ENCODE measurements at regions not wholly inside any gene's neighbourhood (a gene's known extent, or its start where the extent isn't known, plus 50 kb on each side); places are given as distances from the start of the nearest gene placed in this dataset.

DNA sequence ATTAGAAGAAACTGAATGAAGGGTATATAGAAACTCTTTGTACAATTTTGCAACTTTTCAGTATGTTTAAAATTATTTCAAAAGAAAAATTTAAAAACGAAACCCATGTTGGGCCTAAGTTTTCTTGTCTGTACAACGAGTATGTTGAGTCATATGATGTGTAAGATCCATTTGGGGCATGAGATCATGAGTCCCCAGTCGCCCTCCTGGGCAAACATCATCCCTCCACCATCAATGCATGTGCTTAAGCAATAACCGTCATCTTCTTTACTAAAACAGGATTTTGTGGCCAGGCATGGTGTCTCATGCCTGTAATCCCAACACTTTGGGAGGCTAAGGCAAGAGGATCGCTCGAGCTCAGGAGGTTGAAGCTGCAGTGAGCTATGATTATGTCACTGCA is 54.2 kb upstream of the CDCA7L start:
- no peak overlapping the region for H2BK12ac ChIP-seq (ENCODE audit: insufficient read length, low read depth, low read length)
- Mint-ChIP-seq H3K36me3 (ENCODE audit: insufficient read depth in 1 of 3, low read depth in 3 of 3) (no peaks in the 10 kb centered on the region), H3K4me1 (peaks cover 7% of the 10 kb centered on the region in 2 experiments), H3K27me3 (ENCODE audit: low read depth) (no peaks in the 10 kb centered on the region), H3K27ac (no peak overlapping the region), H3K9me3 (peaks cover 0 to 1% of the 10 kb centered on the region in 2 experiments; a peak in 2 of 5 replicates), H3K4me3 (no peak overlapping the region)
- no peak overlapping the region for H4K5ac ChIP-seq (ENCODE audit: insufficient read length, low read depth, low read length)
- no peaks in the 10 kb centered on the region for H4K20me1 ChIP-seq (ENCODE audit: control insufficient read depth, insufficient read depth, insufficient read length)
- no peaks in the 10 kb centered on the region for H3K79me2 ChIP-seq (ENCODE audit: insufficient read depth, low read length)
- no peak overlapping the region for H2BK120ac ChIP-seq (ENCODE audit: low read depth, low read length, poor library complexity, severe bottlenecking)
- H4K91ac ChIP-seq (ENCODE audit: insufficient read length, low read depth, low read length): no peak overlapping the region
- H3K79me1 ChIP-seq (ENCODE audit: insufficient read depth, low read depth, low read length, poor library complexity, severe bottlenecking): no peaks in the 10 kb centered on the region
- no peak overlapping the region for H3K14ac ChIP-seq (ENCODE audit: insufficient read depth, low read length)
- no peak overlapping the region for H3K4ac ChIP-seq (ENCODE audit: low read depth, low read length)
- H2BK5ac ChIP-seq (ENCODE audit: insufficient read length, low read length): no peak overlapping the region
- H3K27me3 ChIP-seq (ENCODE audit: insufficient read depth, low read length): no peaks in the 10 kb centered on the region
- H3K56ac ChIP-seq (ENCODE audit: insufficient read length, low read depth, low read length): no peak overlapping the region
- no peak overlapping the region for H4K8ac ChIP-seq (replicated peaks; ENCODE audit: insufficient read length, low read depth, low read length)
- no peak overlapping the region for H2BK15ac ChIP-seq (ENCODE audit: low read depth, low read length)
- no peak for DNase-seq
- H2AFZ ChIP-seq (ENCODE audit: low read length): no peak overlapping the region
- no peak overlapping the region for H2AK5ac ChIP-seq (ENCODE audit: insufficient read length, low read length)
- no peak overlapping the region for H3K18ac ChIP-seq (ENCODE audit: insufficient read length, low read depth, low read length)
- H3K27ac ChIP-seq (ENCODE audit: insufficient read length, low read depth, low read length): no peak overlapping the region
- H3T11ph ChIP-seq (ENCODE audit: low read length): no peak overlapping the region
- H2BK20ac ChIP-seq (ENCODE audit: low read depth, low read length, poor library complexity, severe bottlenecking): no peak overlapping the region
- no peaks in the 10 kb centered on the region; the same call in 1 of the 2 replicates for H3K4me1 ChIP-seq (ENCODE audit: insufficient read depth, low read length)
- H3K4me2 ChIP-seq (ENCODE audit: insufficient read depth, insufficient read length, low read length): no peak overlapping the region
- no peak overlapping the region for H3K23ac ChIP-seq (ENCODE audit: insufficient read length, low read depth, low read length)
- no CpG with 5 or more reads among the region's 6 CpGs for WGBS (ENCODE audit: extremely low coverage, insufficient read length, low lambda C conversion rate)
- H3K23me2 ChIP-seq (ENCODE audit: insufficient read length, low read depth, low read length, poor library complexity, severe bottlenecking): no peaks in the 10 kb centered on the region
- no peaks in the 10 kb centered on the region for H3K9me3 ChIP-seq (ENCODE audit: control insufficient read depth, low read depth, low read length)
- TF ChIP-seq CTCF (conservative IDR thresholded peaks at IDR 0.05): no peak
- H3K9ac ChIP-seq (ENCODE audit: extremely low read depth, insufficient read length, low read length): no peak overlapping the region

Measured in H9 (cell line).